ENCODE measurements at regions not wholly inside any gene's neighbourhood (a gene's known extent, or its start where the extent isn't known, plus 50 kb on each side); places are given as distances from the start of the nearest gene placed in this dataset.
"Not testable (repeated sequence)": the region's sequence is repeated elsewhere in the genome, so short reads cannot be mapped to it uniquely, and the experiment has no call there.

DNA sequence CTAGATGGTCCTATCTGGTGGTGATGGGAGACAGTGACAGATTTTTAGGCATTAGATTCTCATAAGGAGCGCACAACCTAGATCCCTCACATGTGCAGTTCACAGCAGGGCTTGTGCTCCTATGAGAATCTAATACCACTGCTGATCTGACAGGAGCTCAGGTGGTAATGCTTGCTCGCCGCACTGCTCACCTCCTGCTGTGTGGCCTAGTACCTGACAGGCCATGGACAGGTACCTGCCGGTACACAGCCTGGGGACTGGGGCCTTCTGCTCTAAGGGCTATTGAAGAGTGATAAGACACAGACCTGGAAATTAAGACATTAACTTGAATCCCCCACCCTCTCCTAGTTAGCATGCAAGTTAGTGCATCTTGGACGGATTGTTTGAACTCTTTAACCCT, 64.4 kb downstream of the KLRB1 start:
- DNase-seq: not testable (repeated sequence)

DNA sequence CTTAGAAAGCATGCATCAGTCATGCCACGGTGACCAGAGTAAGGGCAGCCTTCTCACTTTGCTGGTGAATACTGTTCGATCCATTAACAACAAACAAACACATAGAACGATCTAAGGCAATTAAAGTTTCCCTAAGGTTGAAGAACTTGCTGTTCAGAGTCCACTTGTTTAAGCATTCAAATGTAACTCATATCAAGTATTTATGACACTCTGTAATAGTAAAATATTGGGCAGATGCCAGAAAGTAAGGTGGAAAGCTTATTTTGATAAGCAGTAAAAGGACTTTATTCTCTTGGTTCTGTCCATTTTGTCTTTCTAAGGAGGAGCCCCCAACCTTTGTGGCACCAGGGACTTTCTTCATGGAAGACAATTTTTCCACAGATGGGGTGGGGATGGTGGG, 64.9 kb downstream of the KLRB1 start:
- not testable (repeated sequence) for DNase-seq

DNA sequence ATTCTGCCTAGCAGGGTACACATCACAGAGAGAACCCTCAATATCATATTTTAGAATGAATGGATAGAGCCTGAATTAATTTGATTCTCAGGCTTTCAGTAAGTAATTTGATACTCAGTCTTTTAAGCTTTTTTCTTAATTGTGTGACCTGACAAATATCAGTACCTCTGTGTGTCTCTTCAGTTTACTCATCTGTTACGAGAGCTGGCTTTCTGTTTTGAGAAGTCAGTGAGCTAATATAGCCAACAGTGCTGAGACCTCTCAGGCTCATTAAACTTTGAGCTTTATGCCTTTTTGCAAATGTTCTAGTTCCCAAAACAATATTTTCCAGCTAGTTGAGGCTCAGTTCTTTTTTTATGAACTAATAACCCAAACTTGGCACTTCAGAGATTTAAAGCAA, 91.8 kb downstream of the KLRB1 start:
- DNase-seq: not testable (repeated sequence)

DNA sequence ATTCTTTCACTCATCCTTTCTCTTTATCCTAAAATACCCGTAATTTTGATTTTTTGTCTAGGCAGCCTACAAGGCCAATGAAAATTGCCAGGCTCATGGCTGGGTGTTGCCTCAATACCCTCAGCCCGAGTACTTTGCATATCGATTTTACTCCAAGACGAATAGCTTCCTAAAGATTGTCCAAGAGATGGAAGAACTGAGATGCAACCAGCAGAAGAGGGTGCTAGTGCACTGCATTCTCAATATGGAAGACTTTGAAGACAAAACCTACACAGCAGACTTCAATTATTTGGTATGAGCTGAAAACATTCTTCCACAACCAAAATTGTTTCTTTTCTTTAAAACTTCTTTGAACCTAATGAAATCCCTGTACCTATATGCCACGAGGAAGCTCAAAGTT, 95.0 kb downstream of the KLRB1 start:
- DNase-seq: not testable (repeated sequence)

DNA sequence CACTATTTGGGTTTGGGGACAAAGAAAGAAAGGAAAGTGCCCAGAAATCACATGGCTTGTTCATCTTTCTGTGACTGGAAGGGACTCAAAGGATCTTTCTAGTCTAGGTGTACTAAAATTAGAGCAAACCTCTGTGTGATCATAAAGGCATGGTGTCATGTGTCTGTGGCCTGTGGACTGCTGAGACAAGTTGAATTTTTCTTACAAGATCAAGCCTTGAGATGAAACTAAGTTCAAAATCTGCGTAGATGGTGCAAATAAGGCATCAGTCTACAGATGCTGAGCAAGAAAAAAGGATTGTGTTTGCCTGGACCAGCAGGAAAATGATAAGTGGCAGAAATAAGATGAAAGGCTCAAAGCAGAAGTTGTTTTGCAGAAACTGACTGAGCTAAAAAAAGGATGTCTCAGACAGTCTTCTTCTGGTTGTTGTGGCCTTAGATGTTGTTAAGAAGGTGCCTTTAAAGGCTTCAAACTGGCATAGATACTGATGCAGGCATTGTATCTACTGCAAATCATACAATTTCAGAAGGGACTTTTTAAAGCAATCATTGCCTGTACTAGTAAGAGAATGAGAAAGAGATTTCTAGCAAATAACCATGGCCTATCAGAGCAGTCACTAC, 97.2 kb downstream of the KLRB1 start:
- not testable (repeated sequence) for DNase-seq

DNA sequence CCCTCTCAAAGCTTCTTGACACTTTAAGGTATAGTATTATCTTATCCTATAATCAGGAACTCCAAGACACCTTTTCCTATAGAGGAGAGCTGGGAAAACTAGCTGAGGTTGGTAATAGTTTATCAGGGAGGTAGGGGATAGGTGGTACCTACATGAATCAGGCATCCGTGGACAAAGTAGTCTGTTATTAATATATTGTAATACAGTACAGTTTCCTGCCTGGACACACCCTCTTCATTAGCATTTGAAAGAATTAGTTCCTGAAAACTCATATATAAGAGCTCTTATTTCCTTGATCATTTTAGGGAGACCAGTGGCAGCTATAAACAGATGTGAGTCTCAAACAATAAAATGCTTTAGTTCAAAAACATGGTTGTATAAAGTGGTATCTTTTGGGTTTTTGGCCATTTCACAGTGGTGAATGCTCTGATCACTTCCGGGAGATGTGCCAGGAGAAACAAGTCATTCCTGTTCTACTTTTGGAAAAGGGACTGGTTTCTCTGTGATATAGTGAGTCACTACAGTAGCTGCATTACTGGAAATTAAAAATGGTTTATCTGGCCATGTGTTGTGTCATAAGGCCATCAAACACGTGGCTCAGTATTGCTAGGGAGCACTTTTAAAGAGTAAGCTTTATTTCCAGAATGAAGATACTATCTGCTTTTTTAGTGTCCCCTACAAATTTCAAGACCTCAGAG, 98.1 kb downstream of the KLRB1 start:
- no peak for DNase-seq

DNA sequence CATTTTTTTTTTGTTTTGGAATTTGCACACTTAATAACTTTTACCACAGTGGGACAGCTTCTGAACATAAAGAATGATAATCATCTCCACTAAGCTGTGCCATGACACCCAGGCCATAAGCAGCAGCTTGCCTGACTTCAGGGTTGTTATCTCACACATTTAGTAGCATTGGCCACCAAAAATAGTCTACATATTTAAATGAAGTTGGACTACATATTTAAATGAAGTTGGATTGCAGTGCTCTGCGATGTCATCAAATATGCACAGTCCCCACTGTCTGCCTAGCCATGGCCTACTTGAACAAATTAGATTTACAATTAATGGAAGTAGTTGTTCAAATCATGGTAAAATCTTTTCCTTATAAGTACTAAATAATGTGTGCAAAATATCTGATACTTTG, 101.0 kb downstream of the KLRB1 start:
- no peak for DNase-seq

DNA sequence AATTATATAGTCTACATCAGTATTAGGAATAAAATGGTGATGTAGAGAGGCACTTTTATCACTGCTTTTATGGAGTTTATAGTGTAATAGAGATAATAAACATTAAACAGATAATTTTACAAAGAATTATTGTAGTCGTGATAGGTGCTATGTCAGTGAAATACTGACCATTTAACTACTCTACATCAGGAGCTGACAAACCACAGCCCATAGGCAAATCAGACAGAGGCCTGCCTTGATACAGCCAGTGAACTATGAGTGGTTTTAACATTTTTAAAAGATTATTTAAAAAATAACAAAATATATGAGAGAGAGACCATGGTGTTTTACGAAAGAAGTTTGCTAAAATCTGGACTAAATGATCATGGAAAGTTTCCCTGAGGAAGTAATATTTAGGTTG, 104.3 kb downstream of the KLRB1 start:
- not testable (repeated sequence) for DNase-seq

DNA sequence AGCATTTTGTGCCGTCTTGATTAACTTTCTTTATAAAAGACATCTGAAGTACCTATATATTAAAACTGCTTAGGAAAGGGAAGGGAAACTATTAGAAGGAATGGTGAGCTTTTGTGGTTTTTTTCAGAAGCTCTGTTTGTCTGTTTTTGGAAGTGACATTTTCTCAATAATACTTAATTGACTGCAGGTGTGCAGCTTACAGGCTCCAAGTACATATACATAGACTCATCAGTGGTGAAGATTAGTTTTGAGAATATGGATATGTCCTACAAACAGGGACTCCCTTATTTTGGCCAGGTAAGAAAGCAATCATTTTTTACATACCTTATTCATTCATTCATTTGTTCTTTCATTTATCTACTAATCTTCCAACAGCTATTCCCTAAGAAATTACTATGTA, 104.9 kb downstream of the KLRB1 start:
- DNase-seq: not testable (repeated sequence)

DNA sequence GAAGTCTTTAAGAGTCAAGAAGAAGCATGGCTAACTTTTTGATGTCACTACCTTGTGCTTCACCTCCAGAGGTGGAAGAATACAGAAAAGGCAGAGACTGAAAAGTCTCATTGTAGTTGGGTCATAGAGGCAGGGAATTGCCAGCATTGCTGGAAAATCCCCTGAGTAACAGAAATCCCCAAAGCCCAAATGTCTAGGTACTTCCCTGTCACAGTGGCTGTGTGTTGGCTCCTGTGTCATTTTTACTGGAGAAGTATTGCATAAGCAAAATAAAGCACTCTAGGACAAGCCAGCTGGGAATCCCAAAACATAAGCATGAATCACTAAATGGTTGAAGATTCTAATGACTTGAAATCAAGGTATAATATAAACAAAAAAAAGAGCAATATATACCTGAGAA, 114.4 kb downstream of the KLRB1 start:
- peak; percentile 56 for DNase-seq

DNA sequence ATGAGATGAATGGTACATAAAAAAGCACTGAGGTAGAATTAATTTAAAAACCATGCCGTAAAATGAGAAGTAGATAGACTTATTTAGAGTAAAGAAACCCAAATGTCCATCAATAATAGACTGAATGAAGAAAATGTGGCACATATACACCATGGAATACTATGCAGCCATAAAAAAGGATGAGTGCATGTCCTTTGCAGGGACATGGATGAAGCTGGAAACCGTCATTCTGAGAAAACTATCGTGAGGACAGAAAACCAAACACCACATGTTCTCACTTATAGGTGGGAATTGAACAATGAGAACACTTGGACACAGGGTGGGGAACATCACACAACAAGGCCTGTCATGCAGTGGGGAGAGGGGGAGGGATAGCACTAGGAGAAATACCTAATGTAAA, 126.4 kb downstream of the KLRB1 start:
- DNase-seq: not testable (repeated sequence)

DNA sequence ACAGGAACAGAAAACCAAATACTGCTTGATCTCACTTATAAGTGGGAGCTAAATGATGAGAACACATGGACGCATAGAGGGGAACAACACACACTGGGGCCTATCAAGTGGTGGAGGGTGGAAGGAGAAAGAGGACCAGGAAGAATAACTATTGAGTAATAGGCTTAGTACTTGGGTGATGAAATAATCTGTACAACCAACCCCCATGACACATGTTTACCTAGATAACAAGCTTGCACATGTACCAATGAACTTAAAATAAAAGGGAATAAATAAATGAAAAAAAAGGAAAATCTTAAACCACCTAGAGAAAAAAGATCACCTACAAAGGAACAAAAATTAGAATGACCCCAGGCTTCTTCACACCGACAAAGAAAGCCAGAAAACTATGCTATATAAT, 133.5 kb downstream of the KLRB1 start:
- not testable (repeated sequence) for DNase-seq

DNA sequence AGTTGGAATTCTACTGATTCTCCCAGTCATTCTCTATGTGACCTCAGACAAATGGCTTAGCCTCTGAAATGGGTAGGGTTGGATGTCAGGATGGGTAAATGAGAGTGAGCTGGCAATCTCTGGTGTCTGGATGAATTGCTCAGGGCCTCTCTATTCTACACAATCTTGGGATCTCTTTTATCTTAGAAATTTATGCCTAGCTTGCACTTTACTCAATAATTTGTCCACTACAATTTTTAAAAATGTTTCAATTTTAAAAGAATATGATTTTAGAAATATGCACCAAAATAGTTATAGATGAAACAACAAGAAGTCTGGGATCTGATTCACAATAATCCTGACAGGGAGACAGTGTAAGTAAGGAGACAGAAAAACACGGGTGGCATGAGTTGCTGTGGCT, 134.1 kb downstream of the KLRB1 start:
- DNase-seq: not testable (repeated sequence)

DNA sequence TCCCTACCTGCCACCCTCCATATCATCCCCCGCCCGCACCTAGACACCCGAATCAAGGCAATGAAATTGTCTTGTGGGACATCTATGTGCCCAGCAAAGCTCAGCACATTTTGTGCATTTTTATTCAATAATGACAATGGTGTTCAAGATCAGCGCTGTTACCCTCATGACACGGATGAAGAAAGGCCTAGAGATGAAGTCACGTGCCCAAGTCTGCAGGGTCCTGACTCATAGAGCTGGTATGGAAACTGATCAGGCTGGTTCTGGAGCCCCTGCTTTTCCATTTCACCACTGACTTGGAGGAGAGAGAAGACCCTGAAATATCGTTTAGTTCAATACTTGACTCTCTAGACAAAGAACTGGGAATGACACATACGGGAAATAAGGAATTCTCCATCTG, 136.2 kb downstream of the KLRB1 start:
- DNase-seq: not testable (repeated sequence)

DNA sequence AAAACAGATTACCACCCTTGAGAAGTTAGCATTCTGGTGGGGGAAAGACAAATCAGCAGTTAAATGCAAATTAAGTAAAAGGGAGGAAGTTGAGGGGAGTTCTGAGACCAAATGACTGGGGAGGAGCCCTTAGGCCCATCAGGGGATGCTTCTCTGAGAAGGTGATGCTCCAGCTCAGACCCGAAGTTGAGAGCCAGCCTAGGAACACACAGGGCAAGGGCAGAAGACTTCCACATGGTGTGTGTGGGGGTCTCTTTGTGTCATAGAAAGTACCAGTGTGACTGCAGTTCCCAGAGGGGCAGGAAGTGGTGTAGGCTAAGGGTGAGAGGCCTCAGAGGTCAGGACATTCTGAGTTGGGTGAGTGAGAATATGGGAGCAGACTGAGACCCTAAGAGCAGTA, 137.3 kb downstream of the KLRB1 start:
- not testable (repeated sequence) for DNase-seq

DNA sequence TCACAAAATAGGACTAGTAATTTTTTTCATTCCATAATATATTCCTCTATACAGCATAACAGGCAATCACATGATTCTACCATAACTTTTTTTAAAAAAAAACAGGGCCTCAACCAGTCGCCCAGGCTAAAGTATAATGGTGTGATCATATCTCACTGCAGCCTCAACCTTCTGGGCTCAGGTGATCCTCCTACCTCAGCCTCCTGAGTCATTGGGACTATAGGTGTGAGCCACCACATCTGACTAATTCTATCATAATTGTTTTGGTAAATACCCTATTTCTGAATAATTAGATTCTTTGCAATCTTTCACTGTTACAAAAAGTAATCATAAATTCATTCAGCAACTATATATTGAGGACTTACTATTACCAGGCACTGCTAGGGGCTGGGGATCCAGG, 137.8 kb downstream of the KLRB1 start:
- not testable (repeated sequence) for DNase-seq

DNA sequence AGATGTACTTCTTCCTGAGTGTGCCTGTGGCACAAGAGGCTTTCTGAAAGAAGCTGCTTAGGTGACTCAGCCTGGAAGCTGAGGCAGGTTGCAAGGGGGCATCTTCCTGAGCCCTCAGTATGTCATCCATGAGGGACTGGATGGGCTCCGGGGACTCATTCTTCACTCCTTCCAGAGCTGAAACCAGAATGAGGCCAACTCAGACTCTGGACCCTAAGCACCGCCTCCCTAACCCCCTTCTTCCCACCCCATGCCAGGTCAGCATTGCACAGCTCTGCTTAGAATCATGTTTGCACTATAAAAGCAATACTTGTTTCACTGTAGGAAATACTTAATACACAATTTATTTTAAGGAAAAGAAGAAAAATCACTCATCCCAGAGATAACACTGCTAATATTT, 138.3 kb downstream of the KLRB1 start:
- not testable (repeated sequence) for DNase-seq

DNA sequence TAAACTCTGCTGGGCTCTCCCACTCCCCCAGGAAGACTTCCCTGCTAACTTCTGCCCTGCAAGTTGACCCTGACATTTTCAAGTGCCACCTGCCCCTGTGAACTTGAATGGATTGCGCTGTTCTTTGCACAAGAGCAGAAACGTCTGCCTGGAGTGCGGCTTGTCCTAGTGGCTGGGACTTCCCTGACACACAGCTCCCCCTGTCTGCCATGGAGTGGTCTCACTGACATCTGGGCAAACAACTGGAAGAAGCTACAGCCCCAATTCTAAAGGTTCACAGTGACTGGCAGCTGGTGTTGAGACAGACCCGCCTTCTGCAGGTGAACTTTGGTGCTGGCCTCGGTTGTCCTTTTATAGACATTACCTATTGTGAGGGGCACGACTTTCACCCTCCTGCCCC, 138.7 kb downstream of the KLRB1 start:
- peak; percentile 72 for DNase-seq

DNA sequence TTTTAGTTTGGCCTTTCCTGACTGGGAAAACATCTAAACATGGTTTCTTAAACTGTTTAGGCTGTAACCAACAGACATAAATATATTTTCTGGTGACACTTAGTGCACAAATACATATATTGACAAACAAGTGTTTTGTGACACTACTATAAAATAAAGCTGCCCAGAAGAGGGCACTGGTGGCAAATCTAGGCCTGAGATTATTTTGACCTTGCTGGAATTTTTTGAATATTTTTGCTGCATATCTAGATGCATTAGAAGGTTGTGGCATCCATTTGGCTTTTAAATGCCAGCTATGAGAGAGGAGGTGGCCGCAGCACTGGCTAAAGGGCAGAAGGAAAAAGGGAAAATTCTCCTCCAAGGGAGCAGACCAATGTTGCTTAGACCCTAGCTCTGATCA, 139.6 kb downstream of the KLRB1 start:
- DNase-seq: not testable (repeated sequence)

DNA sequence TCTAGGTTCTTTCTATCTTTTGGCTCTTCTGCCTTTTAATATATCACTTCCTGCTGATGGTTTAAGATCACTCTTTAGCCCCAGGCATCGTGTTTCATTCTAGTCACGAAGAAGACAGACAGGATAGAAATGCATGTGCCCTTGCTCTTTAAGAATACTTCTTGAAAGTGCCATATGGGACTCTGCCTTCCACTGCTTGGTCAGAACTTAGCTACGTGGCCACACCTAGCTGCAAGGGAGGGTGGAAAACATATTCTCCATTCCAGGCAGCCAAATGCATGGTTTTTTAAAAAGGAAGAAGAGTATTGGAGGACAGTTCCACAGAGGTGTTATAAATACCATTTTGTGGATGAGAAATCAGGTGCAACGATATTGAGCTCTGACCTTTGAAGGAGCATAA, 143.3 kb downstream of the KLRB1 start:
- DNase-seq: no peak

DNA sequence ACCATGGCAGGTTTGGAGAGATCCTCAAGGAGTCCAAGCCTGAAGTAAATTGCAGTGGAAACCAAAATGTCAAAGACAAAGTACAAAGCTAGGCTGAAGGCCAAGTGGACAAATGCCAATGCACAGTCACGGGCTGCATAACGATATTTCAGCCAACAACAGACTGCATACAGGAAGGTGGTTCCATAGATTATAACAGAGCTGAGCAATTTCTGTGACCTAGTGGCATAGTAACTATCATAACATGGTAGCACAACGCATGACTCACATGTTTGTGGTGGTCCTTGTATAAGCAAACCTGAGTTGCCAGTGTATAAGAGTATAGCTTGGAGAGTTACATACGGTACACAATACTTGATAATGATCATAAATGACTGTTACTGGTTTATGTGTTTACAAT, 152.2 kb downstream of the KLRB1 start:
- DNase-seq: not testable (repeated sequence)

DNA sequence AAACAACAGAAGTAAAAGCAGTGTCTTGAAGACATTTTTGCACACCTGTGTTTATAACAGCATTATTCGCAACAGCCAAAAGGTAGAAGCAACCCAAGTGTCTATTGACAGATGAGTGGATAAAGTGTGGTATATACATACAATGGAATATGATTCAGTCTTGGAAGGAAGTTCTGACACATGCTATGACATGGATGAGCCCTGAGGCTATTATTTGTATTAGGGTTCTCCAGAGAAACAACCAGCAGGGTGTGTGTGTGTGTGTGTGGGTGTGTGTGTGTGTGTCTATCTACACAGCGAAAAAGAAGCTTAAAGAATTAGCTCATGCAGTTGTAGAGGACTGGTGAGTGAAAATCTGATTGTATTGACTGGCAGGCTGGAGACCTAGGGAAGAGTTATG, 153.7 kb downstream of the KLRB1 start:
- not testable (repeated sequence) for DNase-seq

DNA sequence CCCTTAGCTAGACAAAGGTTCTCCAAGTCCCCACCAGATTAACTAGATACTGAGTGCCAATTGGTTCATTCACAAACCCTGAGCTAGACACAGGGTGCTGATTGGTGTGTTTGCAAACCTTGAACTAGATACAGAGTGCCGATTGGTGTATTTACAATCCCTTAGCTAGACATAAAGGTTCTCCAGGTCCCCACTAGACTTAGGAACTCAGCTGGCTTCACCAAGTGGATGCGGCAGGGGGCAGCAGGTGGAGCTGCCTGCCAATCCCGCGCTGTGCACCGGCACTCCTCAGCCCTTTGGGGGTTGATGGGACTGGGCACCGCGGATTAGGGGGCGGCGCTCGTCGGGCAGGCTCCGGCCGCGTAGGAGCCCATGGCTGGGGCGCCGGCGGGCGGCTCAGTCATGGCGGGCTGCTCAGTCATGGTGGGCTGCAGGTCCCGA, 157.6 kb downstream of the KLRB1 start:
- not testable (repeated sequence) for DNase-seq

DNA sequence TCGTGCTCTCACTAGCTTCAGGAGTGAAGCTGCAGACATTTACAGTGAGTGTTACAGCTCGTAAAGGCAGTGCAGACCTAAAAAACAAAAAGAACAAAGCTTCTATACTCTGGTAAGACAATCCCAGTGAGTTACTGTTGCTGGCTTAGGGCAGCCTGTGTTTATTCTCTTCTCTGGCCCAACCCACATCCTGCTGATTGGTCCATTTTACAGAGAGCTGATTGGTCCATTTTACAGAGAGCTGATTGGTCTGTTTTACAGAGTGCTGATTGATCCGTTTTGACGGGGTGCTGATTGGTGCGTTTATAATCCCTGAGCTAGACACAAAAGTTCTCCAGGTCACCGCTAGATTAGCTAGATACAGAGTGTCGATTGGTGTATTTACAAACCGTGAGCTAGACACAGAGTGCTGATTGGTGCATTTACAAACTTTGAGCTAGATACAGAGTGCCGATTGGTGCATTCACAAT, 158.0 kb downstream of the KLRB1 start:
- not testable (repeated sequence) for DNase-seq

DNA sequence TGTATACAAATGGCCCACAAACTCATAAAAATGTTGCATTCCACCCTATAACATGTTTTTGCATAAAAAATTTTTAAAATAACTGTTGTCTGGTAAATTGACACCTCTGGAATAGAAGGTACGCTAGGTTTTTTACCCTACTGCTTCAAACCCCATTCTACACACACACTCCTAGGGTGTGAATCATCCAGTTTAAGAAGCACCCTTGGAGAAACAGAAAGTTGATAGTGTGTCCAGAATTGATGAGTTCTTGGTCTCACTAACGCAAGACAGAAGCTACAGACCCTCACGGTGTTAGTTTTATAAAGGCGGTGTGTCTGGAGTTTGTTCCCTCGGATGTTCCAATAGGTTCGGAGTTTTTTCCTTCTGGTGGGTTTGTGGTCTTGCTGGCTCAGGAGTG, 158.5 kb downstream of the KLRB1 start:
- peak; percentile 19 for DNase-seq

Data from suppressor macrophage treated with lipopolysaccharide for 4 hours (primary cell).